HEK293 (cell line): ENCODE measurements at regions not wholly inside any gene's neighbourhood (a gene's known extent, or its start where the extent isn't known, plus 50 kb on each side); places are given as distances from the start of the nearest gene placed in this dataset.

ENCODE experiments used
- HOXA7 ChIP-seq: sonication (generic); formaldehyde crosslinking; IDR thresholded peaks from 2 replicates; pipeline ENCODE4 v1.8.1; 2022; ENCODE audit warnings: missing genetic modification reagents, borderline replicate concordance
- ZBTB21 ChIP-seq: fragments of 450-650 bp; formaldehyde crosslinking; IDR thresholded peaks from 2 replicates; pipeline ENCODE4 v1.5.1; 2017; ENCODE audit warnings: missing biosample characterization, missing genetic modification characterization
- ZNF350 ChIP-seq: fragments of 450-650 bp; formaldehyde crosslinking; IDR thresholded peaks from 2 replicates; pipeline ENCODE4 v1.5.0; 2017; ENCODE audit warnings: missing biosample characterization, mild to moderate bottlenecking, missing genetic modification characterization
- ZNF473 ChIP-seq: fragments of 450-650 bp; formaldehyde crosslinking; IDR thresholded peaks from 2 replicates; pipeline ENCODE4 v1.5.1; 2017; ENCODE audit warnings: missing biosample characterization, missing genetic modification characterization
- ZNF558 ChIP-seq: fragments of 450-650 bp; formaldehyde crosslinking; IDR thresholded peaks from 2 replicates; pipeline ENCODE4 v1.5.1; 2016; ENCODE audit warnings: missing biosample characterization, missing genetic modification characterization
- ZNF791 ChIP-seq: fragments of 450-650 bp; formaldehyde crosslinking; IDR thresholded peaks from 2 replicates; pipeline ENCODE4 v1.5.1; 2016; ENCODE audit warnings: missing biosample characterization, missing genetic modification characterization
- TF ChIP-seq, protein P1 (sequence below): fragments of 450-650 bp; formaldehyde crosslinking; IDR thresholded peaks from 2 replicates; pipeline ENCODE4 v1.5.1; 2016; ENCODE audit warnings: missing biosample characterization, missing genetic modification characterization
- TF ChIP-seq, protein P2 (sequence below): fragments of 450-650 bp; formaldehyde crosslinking; IDR thresholded peaks from 2 replicates; pipeline ENCODE4 v1.5.1; 2016; ENCODE audit warnings: missing biosample characterization, missing genetic modification characterization, low read depth

DNA sequence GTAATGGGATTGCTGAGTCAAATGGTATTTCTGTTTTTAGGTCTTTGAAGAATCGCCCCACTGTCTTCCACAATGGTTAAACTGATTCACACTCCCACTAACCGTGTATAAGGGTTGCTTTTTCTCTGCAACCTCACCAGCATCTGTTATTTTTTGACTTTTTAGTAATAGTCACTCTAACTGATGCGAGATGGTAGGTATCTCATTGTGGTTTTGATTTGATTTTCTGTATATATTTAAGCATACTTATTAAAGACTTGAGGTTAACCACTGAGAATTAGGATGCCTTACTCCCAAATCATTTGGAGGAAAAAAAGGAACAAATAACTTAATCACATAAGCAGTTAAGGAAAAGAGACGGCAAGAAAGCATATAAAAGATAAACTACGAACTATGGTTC is 181.6 kb upstream of the FST start:
- TF ChIP-seq, protein P1, sequence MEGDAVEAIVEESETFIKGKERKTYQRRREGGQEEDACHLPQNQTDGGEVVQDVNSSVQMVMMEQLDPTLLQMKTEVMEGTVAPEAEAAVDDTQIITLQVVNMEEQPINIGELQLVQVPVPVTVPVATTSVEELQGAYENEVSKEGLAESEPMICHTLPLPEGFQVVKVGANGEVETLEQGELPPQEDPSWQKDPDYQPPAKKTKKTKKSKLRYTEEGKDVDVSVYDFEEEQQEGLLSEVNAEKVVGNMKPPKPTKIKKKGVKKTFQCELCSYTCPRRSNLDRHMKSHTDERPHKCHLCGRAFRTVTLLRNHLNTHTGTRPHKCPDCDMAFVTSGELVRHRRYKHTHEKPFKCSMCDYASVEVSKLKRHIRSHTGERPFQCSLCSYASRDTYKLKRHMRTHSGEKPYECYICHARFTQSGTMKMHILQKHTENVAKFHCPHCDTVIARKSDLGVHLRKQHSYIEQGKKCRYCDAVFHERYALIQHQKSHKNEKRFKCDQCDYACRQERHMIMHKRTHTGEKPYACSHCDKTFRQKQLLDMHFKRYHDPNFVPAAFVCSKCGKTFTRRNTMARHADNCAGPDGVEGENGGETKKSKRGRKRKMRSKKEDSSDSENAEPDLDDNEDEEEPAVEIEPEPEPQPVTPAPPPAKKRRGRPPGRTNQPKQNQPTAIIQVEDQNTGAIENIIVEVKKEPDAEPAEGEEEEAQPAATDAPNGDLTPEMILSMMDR (tag by site-specific recombination) = no peak
- TF ChIP-seq ZNF350 (tag by site-specific recombination) (no peak), HOXA7 (CRISPR knock-in tag) (no peak), ZNF473 (tag by site-specific recombination) (no peak), ZNF791 (tag by site-specific recombination) (no peak), ZBTB21 (tag by site-specific recombination) (no peak), ZNF558 (tag by site-specific recombination) (no peak)
- TF ChIP-seq, protein P2, sequence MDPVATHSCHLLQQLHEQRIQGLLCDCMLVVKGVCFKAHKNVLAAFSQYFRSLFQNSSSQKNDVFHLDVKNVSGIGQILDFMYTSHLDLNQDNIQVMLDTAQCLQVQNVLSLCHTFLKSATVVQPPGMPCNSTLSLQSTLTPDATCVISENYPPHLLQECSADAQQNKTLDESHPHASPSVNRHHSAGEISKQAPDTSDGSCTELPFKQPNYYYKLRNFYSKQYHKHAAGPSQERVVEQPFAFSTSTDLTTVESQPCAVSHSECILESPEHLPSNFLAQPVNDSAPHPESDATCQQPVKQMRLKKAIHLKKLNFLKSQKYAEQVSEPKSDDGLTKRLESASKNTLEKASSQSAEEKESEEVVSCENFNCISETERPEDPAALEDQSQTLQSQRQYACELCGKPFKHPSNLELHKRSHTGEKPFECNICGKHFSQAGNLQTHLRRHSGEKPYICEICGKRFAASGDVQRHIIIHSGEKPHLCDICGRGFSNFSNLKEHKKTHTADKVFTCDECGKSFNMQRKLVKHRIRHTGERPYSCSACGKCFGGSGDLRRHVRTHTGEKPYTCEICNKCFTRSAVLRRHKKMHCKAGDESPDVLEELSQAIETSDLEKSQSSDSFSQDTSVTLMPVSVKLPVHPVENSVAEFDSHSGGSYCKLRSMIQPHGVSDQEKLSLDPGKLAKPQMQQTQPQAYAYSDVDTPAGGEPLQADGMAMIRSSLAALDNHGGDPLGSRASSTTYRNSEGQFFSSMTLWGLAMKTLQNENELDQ (tag by site-specific recombination) = no peak
